Head of caudate nucleus (tissue), 42 donors: ENCODE measurements at regions not wholly inside any gene's neighbourhood (a gene's known extent, or its start where the extent isn't known, plus 50 kb on each side); places are given as distances from the start of the nearest gene placed in this dataset.

Experiments used
- DNase-seq, 42 donors: peaks; one replicate each; pipeline versions ENCODE4 v3.0.0 to v3.0.0-alpha.2; 2020 to 2021; ENCODE audit warnings: mixed read lengths in 7 of 42
- intact Hi-C: fragments of 100-400 bp; cut with DNase I; formaldehyde crosslinking; loops from one replicate; pipeline ENCODE4 v1.15.0; 2022

- intact Hi-C loops: no loop called here
- DNase-seq: peak in 2 of 42 donors; percentile 4 to 6
Observed at GRCh38 chr22:48376428-48376827, 1451.2 kb downstream of the BRD1 start.

- peak in 5 of 42 donors; percentile 5 to 19 (median 10) for DNase-seq
Observed at GRCh38 chr22:48373626-48374173, 1454.0 kb downstream of the BRD1 start.

GRCh38 chr22:48372390-48372789 lies 1455.3 kb downstream of the BRD1 start:
- DNase-seq: peak in 1 of 42 donors; percentile 14
- intact Hi-C loops: no loop called here

More at GRCh38 chr22:48373626-48374173, 1454.0 kb downstream of the BRD1 start:
- intact Hi-C loops: no loop called here

- DNase-seq: peak in 2 of 42 donors; percentile 16 to 17
- intact Hi-C loops: no loop called here
Observed at GRCh38 chr22:48371391-48371790, 1456.3 kb downstream of the BRD1 start.

- intact Hi-C loops: no loop called here
- peak in 3 of 42 donors; percentile 2 to 22 (median 21) for DNase-seq
Observed at GRCh38 chr22:48370508-48371325, 1457.0 kb downstream of the BRD1 start.

GRCh38 chr22:48369789-48370507 lies 1457.7 kb downstream of the BRD1 start:
- intact Hi-C loops: no loop called here

GRCh38 chr22:48368975-48369525 lies 1458.6 kb downstream of the BRD1 start:
- intact Hi-C loops: no loop called here
- peak in 3 of 42 donors; percentile 5 to 20 (median 7) for DNase-seq

More at GRCh38 chr22:48369789-48370507, 1457.7 kb downstream of the BRD1 start:
- DNase-seq: peak in 3 of 42 donors; percentile 2 to 32 (median 5)

GRCh38 chr22:48367731-48368130 lies 1459.9 kb downstream of the BRD1 start:
- intact Hi-C loops: no loop called here
- peak in 3 of 42 donors; percentile 4 to 24 (median 22) for DNase-seq

- intact Hi-C loops: no loop called here
- peak in 3 of 42 donors; percentile 2 to 15 (median 8) for DNase-seq
Observed at GRCh38 chr22:48366591-48366990, 1461.1 kb downstream of the BRD1 start.

- DNase-seq: peak in 1 of 42 donors; percentile 4
- intact Hi-C loops: no loop called here
Observed at GRCh38 chr22:48366056-48366455, 1461.6 kb downstream of the BRD1 start.

- DNase-seq: peak in 4 of 42 donors; percentile 2 to 25 (median 11)
- intact Hi-C loops: no loop called here
Observed at GRCh38 chr22:48365386-48365785, 1462.3 kb downstream of the BRD1 start.

- DNase-seq: peak in 5 of 42 donors; percentile 1 to 24 (median 5)
- intact Hi-C loops: no loop called here
Observed at GRCh38 chr22:48362721-48363404, 1464.8 kb downstream of the BRD1 start.

- intact Hi-C loops: no loop called here
- DNase-seq: no peak
Observed at GRCh38 chr22:48361099-48361639, 1466.5 kb downstream of the BRD1 start.

- DNase-seq: no peak
- intact Hi-C loops: no loop called here
Observed at GRCh38 chr22:48359613-48359965, 1468.1 kb downstream of the BRD1 start.

- no peak for DNase-seq
- intact Hi-C loops: no loop called here
Observed at GRCh38 chr22:48358886-48359612, 1468.6 kb downstream of the BRD1 start.

- intact Hi-C loops: no loop called here
- DNase-seq: no peak
Observed at GRCh38 chr22:48357961-48358360, 1469.7 kb downstream of the BRD1 start.

GRCh38 chr22:48357196-48357595 lies 1470.5 kb downstream of the BRD1 start:
- intact Hi-C loops: no loop called here
- peak in 1 of 42 donors; percentile 4 for DNase-seq

GRCh38 chr22:48356731-48357130 lies 1470.9 kb downstream of the BRD1 start:
- no peak for DNase-seq
- intact Hi-C loops: no loop called here
